ENCODE measurements at regions not wholly inside any gene's neighbourhood (a gene's known extent, or its start where the extent isn't known, plus 50 kb on each side); places are given as distances from the start of the nearest gene placed in this dataset.
"Not testable (repeated sequence)": the region's sequence is repeated elsewhere in the genome, so short reads cannot be mapped to it uniquely, and the experiment has no call there.

GRCh38 chr10:42533866-42534265 lies 104.5 kb downstream of the ZNF33B start:
- not testable (repeated sequence) for DNase-seq

GRCh38 chr10:42532996-42533395 lies 105.4 kb downstream of the ZNF33B start:
- DNase-seq = no peak

GRCh38 chr10:42523098-42523497 lies 115.3 kb downstream of the ZNF33B start:
- DNase-seq = no peak

GRCh38 chr10:42519761-42520460 lies 118.5 kb downstream of the ZNF33B start:
- peak; percentile 5 for DNase-seq

GRCh38 chr10:42519079-42519478 lies 119.3 kb downstream of the ZNF33B start:
- no peak for DNase-seq

- DNase-seq = no peak
These were observed 124.4 kb downstream of the ZNF33B start for GRCh38 chr10:42513921-42514320.

GRCh38 chr10:42491801-42492200 lies 146.6 kb downstream of the ZNF33B start:
- DNase-seq = no peak

- no peak for DNase-seq
These were observed 147.3 kb downstream of the ZNF33B start for GRCh38 chr10:42491001-42491592.

GRCh38 chr10:42490368-42490767 lies 148.0 kb downstream of the ZNF33B start:
- DNase-seq = no peak

- no peak for DNase-seq
These were observed 150.0 kb downstream of the ZNF33B start for GRCh38 chr10:42488416-42488815.

GRCh38 chr10:42482411-42482810 lies 156.0 kb downstream of the ZNF33B start:
- DNase-seq = no peak

- DNase-seq = no peak
These were observed 159.3 kb downstream of the ZNF33B start for GRCh38 chr10:42479057-42479456.

- no peak for DNase-seq
These were observed 161.2 kb downstream of the ZNF33B start for GRCh38 chr10:42477170-42477569.

- DNase-seq = peak; percentile 30
These were observed 162.3 kb downstream of the ZNF33B start for GRCh38 chr10:42476101-42476500.

GRCh38 chr10:42475168-42476098 lies 162.9 kb downstream of the ZNF33B start:
- DNase-seq = peak; percentile 48

GRCh38 chr10:42454313-42454712 lies 184.1 kb downstream of the ZNF33B start:
- DNase-seq = no peak

GRCh38 chr10:42431095-42431494 lies 207.3 kb downstream of the ZNF33B start:
- DNase-seq = no peak

GRCh38 chr10:42428534-42428933 lies 209.8 kb downstream of the ZNF33B start:
- DNase-seq = peak; percentile 52

- DNase-seq = no peak
These were observed 215.5 kb downstream of the ZNF33B start for GRCh38 chr10:42422911-42423310.

- no peak for DNase-seq
These were observed 216.6 kb downstream of the ZNF33B start for GRCh38 chr10:42421812-42422211.

- DNase-seq = no peak
These were observed 218.6 kb downstream of the ZNF33B start for GRCh38 chr10:42419789-42420188.

- DNase-seq = no peak
These were observed 257.3 kb downstream of the ZNF33B start for GRCh38 chr10:42380926-42381547.
